Activated CD4-positive, alpha-beta T cell treated with anti-CD3 and anti-CD28 coated beads for 4 hours (primary cell): ENCODE measurements at regions not wholly inside any gene's neighbourhood (a gene's known extent, or its start where the extent isn't known, plus 50 kb on each side); places are given as distances from the start of the nearest gene placed in this dataset.

Experiments
- DNase-seq, 2 donors: peaks; one replicate each; pipeline ENCODE4 v3.0.0-alpha.2; 2020

DNA sequence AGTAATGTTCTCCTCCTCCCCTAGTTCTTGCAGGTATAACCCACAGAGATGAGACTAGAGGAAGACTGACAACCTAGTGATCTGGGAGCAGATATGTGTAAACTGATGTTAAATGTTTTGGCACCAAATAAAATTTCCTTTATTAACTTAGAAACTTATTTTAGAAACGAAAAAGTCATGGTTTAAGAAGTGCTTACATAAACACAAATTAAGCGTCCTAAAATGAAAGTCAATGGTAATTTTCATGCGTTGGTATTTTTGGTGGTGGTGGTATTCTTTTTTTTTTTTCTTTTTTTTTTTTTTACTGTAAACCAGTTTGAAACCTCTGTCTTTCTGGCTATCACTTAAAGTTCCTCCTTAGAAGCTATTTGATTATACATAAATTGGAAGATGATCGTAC lies 1438.1 kb upstream of the TENM3 start:
- DNase-seq = no peak

DNA sequence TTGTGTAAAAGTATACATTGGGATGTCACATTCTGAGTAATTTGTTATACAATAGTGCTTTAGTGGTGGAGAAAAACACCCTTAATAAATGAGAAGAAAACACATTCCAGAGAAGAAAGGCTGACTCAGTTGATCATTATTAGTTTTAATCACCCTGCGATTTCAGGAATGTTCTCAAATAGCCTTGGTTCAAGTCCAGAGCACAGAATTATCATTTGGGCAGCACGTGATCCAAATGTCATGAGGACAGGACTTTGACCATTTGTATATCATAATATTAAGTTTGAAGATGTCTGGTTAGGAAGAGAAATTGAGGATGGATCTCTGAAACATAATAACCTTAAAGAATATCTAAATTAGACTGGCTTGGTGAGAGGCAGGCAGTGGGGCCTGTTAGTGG lies 1434.3 kb upstream of the TENM3 start:
- DNase-seq = no peak

DNA sequence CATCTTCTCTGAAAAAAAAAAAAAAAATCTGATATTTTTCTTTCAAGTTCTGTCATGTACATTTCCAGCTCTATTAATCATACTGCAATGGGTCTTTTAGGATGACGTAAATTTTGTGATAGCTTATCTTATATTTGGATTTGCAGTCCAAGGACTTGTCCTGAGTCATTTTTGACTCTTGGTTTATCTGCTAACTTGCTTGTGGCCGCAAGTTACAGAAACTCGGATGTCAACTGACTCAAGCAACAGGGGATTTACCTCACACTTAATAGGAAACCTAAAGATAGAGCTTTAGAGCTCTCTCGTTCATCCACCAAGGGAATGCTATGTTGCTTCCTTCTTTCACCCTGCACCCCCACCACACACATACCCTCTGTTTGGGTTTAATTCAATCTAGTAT lies 1433.8 kb upstream of the TENM3 start:
- DNase-seq = no peak

DNA sequence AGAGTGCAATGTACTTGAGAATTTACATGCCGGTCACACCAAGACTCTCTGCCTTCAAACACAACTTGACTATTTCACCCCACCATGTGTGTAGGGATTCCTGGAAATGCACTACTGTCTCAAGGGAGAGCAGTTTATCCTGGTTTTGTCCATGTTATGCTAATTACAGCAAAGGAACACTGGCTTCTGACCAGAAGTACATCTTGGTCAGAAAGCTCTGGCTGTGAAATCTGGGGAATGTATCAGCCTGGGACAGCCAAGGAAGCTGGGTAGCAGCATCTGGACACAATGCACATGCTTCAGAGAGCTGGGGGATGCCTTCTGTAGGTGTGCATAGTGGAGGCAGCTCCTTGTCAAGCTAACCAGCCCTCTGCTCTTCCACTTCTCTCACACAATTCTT lies 1432.6 kb upstream of the TENM3 start:
- no peak for DNase-seq

DNA sequence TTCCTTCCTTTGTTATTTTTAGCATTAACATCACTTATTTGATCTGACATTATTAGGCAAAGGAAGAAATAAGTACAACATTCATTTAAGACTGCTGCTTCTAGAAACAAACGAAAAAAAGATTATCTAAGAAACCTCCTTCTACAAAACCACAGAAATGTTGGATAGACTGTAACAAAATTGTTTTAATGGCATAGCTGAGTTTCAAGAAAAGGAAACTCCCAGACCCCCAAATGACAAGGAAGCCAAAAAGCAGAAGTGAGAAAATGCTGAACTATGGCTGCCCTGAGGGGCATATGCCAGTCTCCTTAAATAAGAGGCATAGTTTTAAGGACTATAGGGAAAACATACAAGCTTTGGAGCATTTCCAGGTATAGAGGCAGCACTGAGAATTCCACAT lies 1431.6 kb upstream of the TENM3 start:
- DNase-seq = no peak

DNA sequence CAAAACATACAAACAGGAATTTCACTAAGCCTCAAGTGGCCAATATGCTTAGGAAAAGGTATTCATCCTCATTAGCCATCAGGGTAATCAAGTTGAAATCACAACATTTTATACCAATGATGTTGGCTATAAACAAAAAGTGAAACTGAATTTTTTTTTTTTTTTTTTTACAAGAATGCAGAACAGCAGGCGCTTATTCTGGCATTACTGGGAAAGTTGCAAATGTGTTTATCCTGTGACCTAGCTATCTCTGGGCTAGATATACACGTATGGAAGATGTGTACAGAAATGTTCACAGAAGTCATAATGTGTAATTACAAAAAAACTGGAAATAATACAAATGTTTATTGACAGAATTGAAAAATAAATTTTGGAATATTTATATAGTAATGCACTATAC lies 1430.4 kb upstream of the TENM3 start:
- DNase-seq = no peak

DNA sequence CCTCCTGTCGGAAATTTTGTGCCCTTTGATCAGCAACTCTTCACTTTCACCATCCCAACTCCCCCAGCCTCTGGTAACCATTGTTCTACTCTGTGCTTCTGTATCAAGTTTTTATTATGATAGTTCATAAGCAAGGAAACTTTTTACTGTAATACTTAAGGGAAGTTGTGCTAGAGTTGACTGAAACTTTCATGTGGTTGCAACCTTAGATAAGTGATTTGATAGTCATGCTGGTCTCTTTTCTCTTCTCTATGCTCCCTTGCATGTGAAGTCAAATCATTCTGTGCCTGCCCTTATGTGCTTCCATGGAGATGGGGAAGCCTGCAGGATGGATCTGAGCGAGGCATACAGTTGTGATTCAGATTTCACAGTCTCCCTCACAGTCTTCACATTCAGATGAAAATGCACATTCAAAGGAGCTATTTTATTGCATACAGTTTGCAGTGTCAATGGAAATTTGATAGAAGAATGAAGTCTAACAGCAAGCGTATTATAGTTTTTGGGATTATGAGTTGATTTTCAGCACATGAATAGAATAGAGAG lies 1428.3 kb upstream of the TENM3 start:
- no peak for DNase-seq

DNA sequence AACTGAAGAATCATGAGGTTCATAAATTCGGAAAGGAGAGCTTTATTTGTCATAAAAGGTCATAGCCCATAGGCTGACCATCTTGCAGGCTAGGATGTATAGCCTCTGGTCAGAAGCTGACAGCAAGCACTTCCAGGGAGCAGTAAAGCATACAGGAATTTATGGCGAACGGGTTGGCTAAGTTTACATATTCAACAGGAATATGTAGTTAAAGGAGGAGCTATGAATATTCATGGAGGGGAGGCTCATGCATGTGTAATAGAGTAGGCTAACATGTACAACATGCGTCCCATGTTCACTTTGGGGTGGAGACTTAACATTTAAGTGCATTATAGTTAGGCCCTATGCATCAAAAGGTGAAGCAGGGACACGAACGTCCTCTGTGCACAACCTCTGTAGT lies 1425.7 kb upstream of the TENM3 start:
- no peak for DNase-seq

DNA sequence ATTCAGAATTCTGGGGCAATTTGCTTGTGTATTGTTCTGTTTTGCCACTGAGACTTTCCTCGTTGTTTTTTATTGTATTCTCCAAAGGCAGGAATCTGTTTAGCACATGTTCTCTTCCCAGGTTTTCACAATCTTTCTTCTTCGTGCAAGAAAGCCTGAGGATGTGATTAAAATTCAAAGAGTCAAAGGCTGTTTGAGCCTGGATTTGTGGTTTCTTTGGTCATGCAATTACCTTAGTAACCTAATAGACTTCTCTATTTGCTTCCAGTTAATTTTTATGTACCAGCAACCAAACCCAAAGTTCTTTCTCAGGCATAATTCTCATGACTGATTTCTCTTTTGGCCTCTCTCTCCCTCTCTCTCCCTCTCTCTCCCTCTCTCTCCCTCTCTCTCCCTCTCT lies 1420.1 kb upstream of the TENM3 start:
- no peak for DNase-seq

DNA sequence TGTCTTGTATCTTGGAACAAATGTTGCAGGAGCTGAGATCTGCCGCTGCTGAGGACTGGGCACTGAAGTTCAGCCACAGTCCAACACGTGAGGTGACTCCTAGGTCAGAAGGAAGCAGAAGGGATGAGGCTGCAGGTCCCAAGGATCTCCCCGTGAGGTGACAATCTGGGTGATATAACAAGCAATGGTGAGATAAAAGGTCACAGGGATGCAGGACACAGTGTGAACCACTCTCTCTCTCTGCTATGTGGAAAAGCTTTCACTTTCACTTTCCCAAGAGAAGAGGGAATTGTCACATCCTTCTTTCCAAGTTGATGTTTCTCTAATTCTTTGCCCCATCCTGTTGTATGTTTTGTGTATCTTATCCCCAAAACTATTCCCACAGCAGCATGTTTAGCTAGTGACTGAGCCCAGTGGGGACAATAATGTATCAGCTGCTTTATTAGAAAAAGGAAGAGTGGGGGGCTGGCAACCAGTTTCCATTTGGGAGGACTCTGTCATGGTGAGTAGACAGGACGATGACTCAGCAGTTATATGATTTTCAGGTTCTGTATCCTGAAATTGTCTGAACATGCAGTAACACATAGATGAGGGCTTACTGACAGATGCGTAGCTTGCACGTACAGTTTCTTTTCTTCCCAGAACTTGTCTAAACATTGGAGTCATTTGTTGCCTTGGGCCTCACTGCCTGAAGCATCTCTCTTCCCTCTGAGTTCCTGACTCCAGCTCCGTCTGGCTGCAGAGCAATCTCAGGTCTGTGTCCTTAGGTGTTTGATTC lies 1415.8 kb upstream of the TENM3 start:
- no peak for DNase-seq

DNA sequence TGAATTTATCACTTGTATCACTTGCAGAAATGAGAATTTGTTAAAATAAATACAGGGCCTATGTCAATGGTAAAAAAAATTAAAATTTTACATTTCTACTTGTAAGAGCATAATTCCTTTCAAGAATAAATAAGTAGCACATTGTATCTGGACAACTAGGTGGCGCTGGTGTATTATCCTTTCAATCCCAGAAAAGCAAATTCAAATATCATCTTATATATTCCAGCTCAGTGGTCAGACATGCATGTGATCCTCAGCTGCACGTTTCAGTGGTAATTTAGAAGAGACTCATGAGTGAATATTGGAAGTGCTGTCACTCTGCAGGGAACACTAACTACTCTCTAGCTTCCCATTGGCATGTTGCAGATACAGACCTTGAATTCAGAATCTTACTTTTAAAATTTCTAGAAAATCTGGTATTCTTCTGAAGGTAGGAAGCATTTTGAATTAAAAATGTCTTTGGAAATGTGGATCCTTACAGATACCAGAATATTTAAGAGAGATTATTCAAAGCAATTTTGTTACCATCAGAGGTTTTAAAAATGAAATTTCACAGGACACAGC lies 1414.7 kb upstream of the TENM3 start:
- no peak for DNase-seq

DNA sequence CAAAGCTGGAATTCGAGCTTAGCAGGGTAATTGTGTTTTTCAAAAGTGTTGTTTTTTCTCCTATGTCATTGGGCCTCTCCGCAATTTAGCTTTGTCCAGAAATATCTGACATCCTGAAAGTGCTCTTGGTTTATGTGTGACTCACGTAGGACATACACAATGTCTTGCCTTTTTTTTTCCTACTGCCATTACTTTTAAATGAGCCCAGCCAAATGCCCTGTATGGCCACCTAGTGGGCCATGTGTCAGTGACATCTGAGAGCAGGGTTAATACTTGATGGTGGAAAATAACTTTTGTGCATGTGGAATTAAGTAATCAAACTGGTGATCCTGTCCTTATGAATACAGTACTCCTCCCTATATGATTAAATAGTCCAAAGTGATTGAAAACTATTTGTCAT lies 1411.1 kb upstream of the TENM3 start:
- no peak for DNase-seq

DNA sequence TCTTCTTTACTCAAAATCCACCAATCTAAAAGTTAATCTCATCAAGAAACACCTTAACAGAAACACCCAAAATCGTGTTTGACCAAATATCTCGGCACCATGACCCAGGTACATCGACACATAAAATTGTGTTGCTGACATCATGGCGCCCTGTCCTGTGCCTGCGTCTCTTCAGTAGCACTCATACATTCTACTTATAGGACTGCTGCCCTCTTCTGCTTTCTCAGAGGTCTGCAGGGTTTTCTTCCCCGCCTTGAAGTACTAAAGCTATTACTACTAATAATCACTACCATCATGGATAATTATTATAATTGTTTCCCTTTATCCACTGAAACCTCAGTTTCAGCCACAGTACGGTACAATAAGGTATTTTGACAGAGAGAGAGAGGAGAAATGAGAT lies 1403.1 kb upstream of the TENM3 start:
- no peak for DNase-seq

DNA sequence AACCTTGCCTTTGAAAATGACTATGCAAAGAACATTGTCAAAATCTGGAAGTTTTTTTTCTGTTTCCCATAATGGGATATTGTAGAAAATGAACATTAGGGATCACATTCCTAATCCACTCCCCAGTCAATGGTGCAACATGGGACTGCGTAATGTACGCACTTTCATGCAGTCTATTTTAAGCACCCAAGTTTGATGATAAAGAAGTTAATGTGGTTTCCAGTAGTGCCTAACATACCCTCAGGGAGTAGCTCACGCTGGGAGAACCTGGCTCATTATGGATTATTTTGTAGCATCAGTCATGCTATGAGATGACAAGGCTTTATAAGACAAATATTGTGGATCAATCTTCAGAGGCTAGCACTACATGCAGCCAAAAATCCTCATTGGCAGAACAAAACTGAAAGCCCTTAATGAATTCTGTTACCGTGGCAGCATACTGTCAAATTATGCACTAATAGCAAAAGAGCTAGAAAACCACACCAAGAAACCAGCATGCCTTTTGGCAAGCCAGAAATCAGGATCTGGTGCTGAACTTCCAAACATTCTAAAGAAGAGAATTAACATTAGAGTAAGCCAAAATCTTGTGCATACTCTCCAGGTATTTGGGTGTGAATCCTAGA lies 1392.8 kb upstream of the TENM3 start:
- no peak for DNase-seq

DNA sequence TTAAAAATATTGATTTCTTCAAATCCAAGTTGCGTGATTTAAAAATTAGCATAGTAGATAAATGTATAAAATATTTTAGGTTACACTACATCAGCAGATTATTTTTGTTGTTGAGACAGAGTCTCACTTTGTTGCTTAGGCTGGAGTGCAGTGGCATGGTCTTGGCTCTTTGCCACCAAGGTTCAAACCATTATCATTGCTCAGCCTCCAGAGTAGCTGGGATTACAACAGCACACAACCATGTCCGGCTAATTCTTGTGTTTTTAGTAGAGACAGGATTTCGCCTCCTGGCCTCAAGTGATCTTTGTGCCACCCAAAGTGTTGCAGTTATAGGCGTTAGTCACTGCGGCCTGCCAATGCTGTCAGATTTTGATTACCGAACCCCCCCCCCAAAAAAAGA lies 1390.5 kb upstream of the TENM3 start:
- DNase-seq = no peak

DNA sequence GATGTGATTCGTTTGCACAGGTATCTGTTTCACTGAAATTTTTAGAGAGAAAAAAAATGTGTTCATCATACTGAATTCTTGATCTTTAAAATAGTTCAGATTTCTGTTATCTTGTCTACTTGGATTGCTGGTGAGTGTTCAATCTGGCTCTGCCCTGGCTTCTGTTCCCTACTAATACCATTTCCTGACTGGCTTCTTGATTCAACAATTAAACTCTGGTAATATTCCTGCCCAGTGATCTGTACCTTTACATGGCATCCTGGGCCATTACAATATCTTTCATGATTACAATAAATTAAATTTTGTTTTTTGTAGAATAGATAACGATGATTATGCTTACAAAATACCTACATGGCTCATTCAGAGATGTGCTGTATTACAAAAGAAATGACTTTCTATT lies 1388.0 kb upstream of the TENM3 start:
- DNase-seq = no peak

DNA sequence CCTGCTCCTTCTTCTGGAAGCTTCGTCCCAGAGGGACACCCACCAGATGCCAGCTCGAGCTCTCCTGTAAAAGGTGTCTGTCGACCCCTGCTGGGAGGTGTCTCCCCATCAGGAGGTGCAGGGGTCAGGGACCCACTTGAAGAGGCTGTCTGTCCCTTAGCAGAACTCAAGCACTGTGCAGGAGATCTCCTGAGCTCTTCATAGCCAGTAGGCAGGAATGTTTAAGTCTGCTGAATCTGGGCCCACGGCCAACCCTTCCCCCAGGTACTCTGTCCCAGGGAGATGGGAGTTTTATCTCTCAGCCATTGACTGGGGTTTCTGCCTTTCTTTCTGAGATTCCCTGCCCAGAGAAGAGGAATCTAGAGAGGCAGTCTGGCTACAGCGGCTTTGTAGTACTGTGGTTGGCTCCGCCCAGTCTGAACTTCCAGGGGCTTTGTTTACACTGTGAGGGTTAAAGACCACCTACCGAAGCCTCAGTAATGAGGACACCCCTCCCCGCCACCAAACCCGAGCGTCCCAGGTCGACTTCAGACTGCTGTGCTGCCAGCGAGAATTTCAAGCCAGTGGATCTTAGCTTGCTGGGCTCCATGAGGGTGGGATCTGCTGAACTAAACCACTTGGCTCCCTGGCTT lies 1383.0 kb upstream of the TENM3 start:
- DNase-seq = no peak

DNA sequence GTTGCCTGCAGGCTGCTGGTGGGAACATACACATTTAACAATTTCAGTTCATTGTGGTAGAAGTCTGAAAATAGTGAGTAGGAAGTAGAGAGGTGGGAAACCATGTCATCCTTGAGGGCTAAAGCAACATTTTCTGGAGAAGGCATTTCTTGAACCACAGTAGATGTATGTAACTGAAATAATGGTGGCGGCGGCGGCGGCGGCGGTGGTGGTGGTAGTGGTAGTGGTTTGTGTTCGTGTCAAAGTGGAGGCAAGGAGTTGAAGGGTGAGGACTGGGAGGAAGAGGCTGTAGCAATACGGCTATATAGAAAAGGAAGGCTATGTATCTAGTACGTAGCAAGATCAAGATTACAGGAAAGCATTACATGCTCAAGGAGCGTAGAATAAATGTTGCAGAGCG lies 1381.6 kb upstream of the TENM3 start:
- DNase-seq = no peak

DNA sequence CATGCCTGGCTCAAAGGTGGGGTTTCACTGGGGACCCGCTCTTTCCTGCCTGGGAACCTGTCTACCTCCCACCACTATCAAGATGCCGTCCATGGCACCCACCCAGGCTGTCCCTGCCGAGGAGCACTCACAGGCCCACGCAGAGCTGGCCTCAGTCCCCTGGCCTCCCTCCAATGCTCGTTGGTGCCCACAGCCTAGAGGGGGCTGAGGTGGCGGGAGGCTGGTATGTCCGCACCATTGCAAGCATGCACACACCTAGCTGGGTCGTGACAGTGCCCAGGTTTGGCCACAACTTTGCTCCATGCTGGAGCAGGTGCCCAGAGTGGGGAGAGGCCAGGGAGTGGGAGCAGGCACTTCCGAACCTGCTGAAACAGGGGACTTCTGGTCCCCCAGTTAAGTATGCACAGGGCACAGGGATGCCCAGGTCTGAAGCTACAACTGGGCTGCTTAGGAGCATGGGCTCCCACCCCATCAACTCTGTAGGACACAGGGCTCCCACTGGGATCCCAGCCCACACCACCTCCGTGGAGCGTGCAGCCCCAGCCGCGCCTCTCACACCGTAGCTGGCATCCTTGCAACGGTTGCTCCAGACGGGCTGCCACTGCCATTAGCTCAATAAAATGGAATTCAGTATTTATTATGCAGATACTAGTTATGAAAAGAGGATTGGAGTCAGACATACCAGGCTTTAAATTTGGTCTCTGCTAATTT lies 1376.1 kb upstream of the TENM3 start:
- no peak for DNase-seq

DNA sequence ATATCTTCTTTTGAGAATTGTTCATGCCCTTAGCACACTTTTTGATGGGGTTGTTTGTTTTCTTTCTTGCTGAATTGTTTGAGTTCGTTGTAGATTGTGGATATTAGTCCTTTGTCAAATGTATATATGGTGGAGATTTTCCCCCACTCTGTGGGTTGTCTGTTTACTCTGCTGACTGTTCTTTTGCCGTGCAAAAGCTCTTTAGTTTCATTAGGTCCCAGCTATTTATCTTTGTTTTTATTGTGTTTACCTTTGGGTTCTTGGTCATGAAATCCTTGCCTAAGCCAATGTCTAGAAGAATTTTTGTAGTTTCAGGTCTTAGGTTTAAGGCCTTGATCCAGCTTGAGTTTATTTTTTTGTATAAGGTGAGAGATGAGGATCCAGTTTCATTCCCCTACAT lies 1372.6 kb upstream of the TENM3 start:
- DNase-seq = no peak

DNA sequence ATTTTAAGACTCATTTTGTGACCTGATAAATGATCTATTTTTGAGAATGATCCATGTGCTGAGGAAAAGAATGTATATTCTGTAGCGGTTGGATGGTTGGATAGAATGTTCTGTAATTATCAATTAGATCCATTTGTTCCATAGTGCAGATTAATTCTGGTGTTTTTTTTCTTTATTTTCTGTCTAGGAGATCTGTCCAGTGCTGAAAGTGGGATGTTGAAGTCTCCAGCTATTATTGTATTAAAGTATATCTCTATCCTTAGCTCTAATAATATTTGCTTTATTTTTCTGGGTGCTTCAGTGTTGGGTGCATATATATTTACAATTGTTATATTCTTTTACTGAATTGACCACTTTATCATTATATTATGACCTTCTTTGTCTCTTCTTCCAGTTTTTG lies 1344.9 kb upstream of the TENM3 start:
- no peak for DNase-seq

DNA sequence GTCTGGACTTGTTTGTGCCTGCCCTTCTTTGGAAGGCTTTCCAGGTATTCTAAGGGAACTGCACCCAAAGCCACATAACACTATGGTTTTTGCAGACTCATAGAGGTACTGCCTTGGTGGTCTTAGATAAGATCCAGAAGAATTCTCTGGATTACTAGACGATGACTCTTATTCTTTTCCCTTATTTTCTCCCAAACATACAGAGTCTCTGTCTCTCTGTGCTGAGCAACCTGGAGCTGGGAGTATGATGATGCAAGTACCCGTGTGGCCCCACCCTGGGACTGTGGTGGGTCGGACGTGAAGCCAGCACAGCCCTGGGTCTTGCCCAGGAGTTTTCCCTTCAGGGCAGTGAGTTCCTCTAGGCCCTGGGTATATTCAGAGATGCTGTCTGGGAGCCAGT lies 1342.4 kb upstream of the TENM3 start:
- DNase-seq = no peak

DNA sequence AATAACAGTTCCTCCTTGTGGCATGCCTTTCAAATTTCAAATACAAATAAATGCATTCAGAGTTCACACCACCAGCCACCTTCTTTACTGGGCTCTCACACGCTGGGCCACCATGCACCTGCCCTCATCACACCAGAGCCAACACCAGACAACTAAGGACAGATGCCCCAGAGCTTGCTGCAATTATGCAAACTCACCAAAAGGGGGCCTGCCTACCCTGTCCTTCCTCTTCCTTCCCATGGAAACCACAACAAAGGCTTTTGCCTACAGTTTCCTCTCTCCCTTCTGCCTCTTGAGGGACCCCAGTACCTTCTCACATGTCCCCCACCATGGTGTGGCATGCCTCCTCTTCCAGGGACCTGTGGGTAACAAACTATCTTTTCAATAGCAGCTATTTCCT lies 1333.9 kb upstream of the TENM3 start:
- DNase-seq = no peak
